Mesodermal cell (in vitro differentiated cells): ENCODE measurements at regions not wholly inside any gene's neighbourhood (a gene's known extent, or its start where the extent isn't known, plus 50 kb on each side); places are given as distances from the start of the nearest gene placed in this dataset.
"Not testable (repeated sequence)": the region's sequence is repeated elsewhere in the genome, so short reads cannot be mapped to it uniquely, and the experiment has no call there.

Experiments used
- H3K27ac ChIP-seq: 2 replicates; pipeline ENCODE4 v1.7.0; 2013; ENCODE audit warnings: mild to moderate bottlenecking, low read depth, low read length, moderate library complexity; ENCODE audit not compliant: severe bottlenecking
- H3K36me3 ChIP-seq: 2 replicates; pipeline ENCODE4 v1.7.1; 2013; ENCODE audit warnings: mild to moderate bottlenecking, low read length, moderate library complexity; ENCODE audit not compliant: control insufficient read depth, insufficient read depth
- H3K4me1 ChIP-seq: one replicate; pipeline ENCODE4 v1.7.1; 2013; ENCODE audit warnings: mild to moderate bottlenecking, low read length; ENCODE audit not compliant: insufficient read depth, control insufficient read depth, poor library complexity, severe bottlenecking
- H3K4me3 ChIP-seq: 2 replicates; pipeline ENCODE4 v1.7.0; 2013; ENCODE audit warnings: low read length, control low read depth, mild to moderate bottlenecking; ENCODE audit not compliant: insufficient read depth, poor library complexity, severe bottlenecking; ENCODE audit errors: extremely low read depth
- H3K9me3 ChIP-seq: 2 replicates; pipeline ENCODE4 v1.7.1; 2013; ENCODE audit warnings: mild to moderate bottlenecking, low read length, moderate library complexity; ENCODE audit not compliant: control insufficient read depth
- WGBS, 2 experiments: methylation state at CpG; one replicate each; pipeline ENCODE4 v1.1.5; 2013; ENCODE audit warnings: missing lambda C conversion rate in 2 of 2; ENCODE audit not compliant: insufficient coverage in 2 of 2; 5-methylcytosine and 5-hydroxymethylcytosine counted together

- H3K27ac ChIP-seq, H3K4me1 ChIP-seq, H3K36me3 ChIP-seq, H3K4me3 ChIP-seq, H3K9me3 ChIP-seq: not testable (repeated sequence)
- 80 to 83% methylated on average over 1 to 4 of the region's 6 CpGs for whole genome bisulfite sequencing, 2 experiments
Observed at GRCh38 chr10:42187501-42188195, 450.7 kb downstream of the ZNF33B start.

- peaks cover 12% of the 10 kb centered on the region for H3K9me3 ChIP-seq
- no CpG with 5 or more reads among the region's 30 CpGs for WGBS, 2 experiments
- H3K36me3 ChIP-seq, H3K4me1 ChIP-seq, H3K4me3 ChIP-seq, H3K27ac ChIP-seq: not testable (repeated sequence)
Observed at GRCh38 chr10:42177793-42178689, 460.3 kb downstream of the ZNF33B start.

GRCh38 chr10:42177077-42177792 is 461.1 kb downstream of the ZNF33B start:
- no peaks in the 10 kb centered on the region for H3K36me3 ChIP-seq
- 88% methylated on average over 16 of the region's 93 CpGs; no CpG with 5 or more reads in 1 of the 2 experiments for WGBS, 2 experiments

GRCh38 chr10:42150428-42151061 is 487.8 kb downstream of the ZNF33B start:
- Histone ChIP-seq H3K27ac (no peak overlapping the region), H3K4me1 (no peaks in the 10 kb centered on the region), H3K36me3 (no peaks in the 10 kb centered on the region), H3K4me3 (no peak overlapping the region), H3K9me3 (peaks cover 30% of the 10 kb centered on the region)
- 95% methylated on average over 25 to 43 of the region's 59 CpGs for WGBS, 2 experiments

More at GRCh38 chr10:42177077-42177792, 461.1 kb downstream of the ZNF33B start:
- H3K9me3 ChIP-seq = peaks cover 12% of the 10 kb centered on the region
- no peak overlapping the region for H3K4me3 ChIP-seq
- H3K27ac ChIP-seq = no peak overlapping the region
- no peaks in the 10 kb centered on the region for H3K4me1 ChIP-seq

GRCh38 chr10:42149722-42150427 is 488.5 kb downstream of the ZNF33B start:
- H3K36me3 ChIP-seq = no peaks in the 10 kb centered on the region
- peaks cover 33% of the 10 kb centered on the region for H3K9me3 ChIP-seq
- no peak overlapping the region for H3K4me3 ChIP-seq
- no peak overlapping the region for H3K27ac ChIP-seq
- WGBS, 2 experiments = 95% methylated on average over 65 to 71 of the region's 78 CpGs
- no peaks in the 10 kb centered on the region for H3K4me1 ChIP-seq

GRCh38 chr10:42149027-42149700 is 489.2 kb downstream of the ZNF33B start:
- H3K4me3 ChIP-seq = no peak overlapping the region
- H3K4me1 ChIP-seq = no peaks in the 10 kb centered on the region
- no peaks in the 10 kb centered on the region for H3K36me3 ChIP-seq
- H3K27ac ChIP-seq = no peak overlapping the region
- WGBS, 2 experiments = 85 to 92% methylated on average over 31 to 37 of the region's 42 CpGs
- peaks cover 37% of the 10 kb centered on the region for H3K9me3 ChIP-seq

- H3K27ac ChIP-seq, H3K36me3 ChIP-seq, H3K4me3 ChIP-seq, H3K4me1 ChIP-seq: not testable (repeated sequence)
- WGBS, 2 experiments = 67 to 69% methylated on average over 1 of the region's 2 CpGs
- H3K9me3 ChIP-seq = peaks cover 37% of the 10 kb centered on the region
Observed at GRCh38 chr10:42146165-42146564, 492.2 kb downstream of the ZNF33B start.

GRCh38 chr10:42138023-42138422 is 500.3 kb downstream of the ZNF33B start:
- H3K9me3 ChIP-seq, H3K4me3 ChIP-seq, H3K27ac ChIP-seq, H3K4me1 ChIP-seq, H3K36me3 ChIP-seq: not testable (repeated sequence)
- 94% methylated on average over 11 of the region's 22 CpGs; no CpG with 5 or more reads in 1 of the 2 experiments for WGBS, 2 experiments

GRCh38 chr10:42113158-42113450 is 525.3 kb downstream of the ZNF33B start:
- WGBS, 2 experiments = 91 to 94% methylated on average over 13 to 21 of the region's 21 CpGs
- peaks cover 23% of the 10 kb centered on the region for H3K9me3 ChIP-seq
- no peaks in the 10 kb centered on the region for H3K36me3 ChIP-seq
- H3K4me1 ChIP-seq = no peaks in the 10 kb centered on the region
- H3K4me3 ChIP-seq = no peak overlapping the region
- no peak overlapping the region for H3K27ac ChIP-seq
